ENCODE measurements at regions not wholly inside any gene's neighbourhood (a gene's known extent, or its start where the extent isn't known, plus 50 kb on each side); places are given as distances from the start of the nearest gene placed in this dataset.

- no peak for TF ChIP-seq ZNF565 (CRISPR knock-in tag; conservative IDR thresholded peaks at IDR 0.05; ENCODE audit: low read depth)
- no peak for TF ChIP-seq CREB5 (CRISPR knock-in tag; IDR thresholded peaks at IDR 0.05; ENCODE audit: low read depth)
These were observed 935.7 kb upstream of the NUDT12 start for GRCh38 chr5:104498281-104498680.
